Endothelial cell of umbilical vein (primary cell): ENCODE measurements at regions not wholly inside any gene's neighbourhood (a gene's known extent, or its start where the extent isn't known, plus 50 kb on each side); places are given as distances from the start of the nearest gene placed in this dataset.

ENCODE experiments used
- BruUV-seq: library from RNA; stranded (reverse); fragments of 400-500 nt; replicated peaks from 2 replicates; lab custom pipeline; 2021; lab: Mats Ljungman, UMichigan
- CTCF ChIA-PET: fragments of 300-600, 350-600 bp; sonication (Branson Sonifier 250); formaldehyde crosslinking; loops from one replicate; lab custom pipeline; 2021; ENCODE audit warnings: antibody characterized with exemption, inconsistent platforms; lab: Charles Lee
- POLR2A ChIA-PET: fragments of 300-600, 350-600 bp; sonication (Branson Sonifier 250); formaldehyde crosslinking; loops from one replicate; lab custom pipeline; 2021; ENCODE audit warnings: antibody characterized with exemption, inconsistent platforms; lab: Charles Lee
- DNase-seq: peaks from one replicate; pipeline ENCODE4 v3.0.0-alpha.2; 2011; ENCODE audit warnings: low read depth, low spot score
- FAIRE-seq: peaks from 2 replicates; lab custom pipeline; 2011; peaks lifted over from hg19 to GRCh38; lab: Jason Lieb, UNC
- H2AFZ ChIP-seq: 2 replicates; pipeline ENCODE4 v1.6.0; 2012; ENCODE audit warnings: low read depth, low read length, control low read depth, inconsistent platforms
- H3K27ac ChIP-seq: 2 replicates; pipeline ENCODE4 v1.5.1; 2011; ENCODE audit warnings: low read depth, mild to moderate bottlenecking, control low read depth, low read length, moderate library complexity; ENCODE audit not compliant: insufficient read depth
- H3K27me3 ChIP-seq, 2 experiments: 2 replicates each; pipeline versions ENCODE4 v1.6.0 to v1.6.1; 2011; ENCODE audit warnings: low read length in 2 of 2, mixed read lengths in 1 of 2; ENCODE audit not compliant: control insufficient read depth in 2 of 2, insufficient read depth in 2 of 2
- H3K36me3 ChIP-seq, 2 experiments: 2 replicates in 1 of 2; 3 replicates in 1 of 2; pipeline ENCODE4 v1.5.1; 2011; ENCODE audit warnings: low read length in 2 of 2, mild to moderate bottlenecking in 1 of 2, moderate library complexity in 1 of 2; ENCODE audit not compliant: control insufficient read depth in 2 of 2, insufficient read depth in 2 of 2; ENCODE audit errors: extremely low read depth in 1 of 2
- H3K4me1 ChIP-seq: 3 replicates; pipeline ENCODE4 v1.5.1; 2011; ENCODE audit warnings: mild to moderate bottlenecking, low read length; ENCODE audit not compliant: control insufficient read depth, insufficient read depth; ENCODE audit errors: extremely low read depth
- H3K4me2 ChIP-seq: 2 replicates; pipeline ENCODE4 v1.6.1; 2011; ENCODE audit warnings: low read length, control low read depth, mixed read lengths; ENCODE audit not compliant: insufficient read depth
- H3K4me3 ChIP-seq, 3 experiments: fragments of 200-600 bp in 1 of 3; sonication (generic), shearing (Covaris generic) in 1 of 3; replicated peaks in 1 of 3; 2 replicates each; pipeline ENCODE4 v1.5.1; 2011 to 2016; ENCODE audit warnings: control low read depth in 3 of 3, low read length in 3 of 3, mild to moderate bottlenecking in 2 of 3, inconsistent platforms in 1 of 3, low read depth in 1 of 3, moderate library complexity in 1 of 3; ENCODE audit not compliant: insufficient read depth in 1 of 3
- H3K79me2 ChIP-seq: 2 replicates; pipeline ENCODE4 v1.6.0; 2012; ENCODE audit warnings: low read length, inconsistent platforms; ENCODE audit not compliant: control insufficient read depth, insufficient read depth
- H3K9ac ChIP-seq: replicated peaks from 2 replicates; pipeline ENCODE3; 2011; ENCODE audit warnings: low read length, control low read depth; ENCODE audit not compliant: insufficient read depth; ENCODE audit errors: extremely low read depth
- H3K9me1 ChIP-seq: replicated peaks from 3 replicates; pipeline ENCODE4 v1.6.0; 2011; ENCODE audit warnings: mild to moderate bottlenecking, low read length; ENCODE audit not compliant: control insufficient read depth, insufficient read depth; ENCODE audit errors: extremely low read depth
- H3K9me3 ChIP-seq: replicated peaks from 2 replicates; pipeline ENCODE4 v1.5.1; 2012; ENCODE audit warnings: low read length, inconsistent platforms; ENCODE audit not compliant: control insufficient read depth, insufficient read depth
- H4K20me1 ChIP-seq: replicated peaks from 2 replicates; pipeline ENCODE3; 2011; ENCODE audit warnings: mild to moderate bottlenecking, low read length; ENCODE audit not compliant: control insufficient read depth, insufficient read depth; ENCODE audit errors: extremely low read depth
- CTCF ChIP-seq, 2 donors: IDR thresholded peaks; 1 replicate in 1 of 2; 2 replicates in 1 of 2; pipeline ENCODE4 v1.5.1; 2011; ENCODE audit warnings: low read length in 2 of 2, mild to moderate bottlenecking in 2 of 2, moderate library complexity in 2 of 2, control low read depth in 1 of 2, inconsistent platforms in 1 of 2, low read depth in 1 of 2; ENCODE audit not compliant: insufficient read depth in 1 of 2; ENCODE audit errors: extremely low read depth in 1 of 2
- EZH2 ChIP-seq: IDR thresholded peaks from 2 replicates; pipeline ENCODE4 v1.6.1; 2012; ENCODE audit warnings: borderline replicate concordance, low read depth, mild to moderate bottlenecking, moderate library complexity, low read length, inconsistent platforms; ENCODE audit not compliant: severe bottlenecking
- FOS ChIP-seq: IDR thresholded peaks from 2 replicates; pipeline ENCODE4 v1.6.1; 2011; ENCODE audit warnings: mild to moderate bottlenecking, low read length, moderate library complexity, borderline replicate concordance; ENCODE audit not compliant: insufficient read depth
- GATA2 ChIP-seq: IDR thresholded peaks from 2 replicates; pipeline ENCODE4 v1.7.0; 2011; ENCODE audit warnings: low read depth, mild to moderate bottlenecking, moderate library complexity, mixed read lengths, low read length; ENCODE audit not compliant: insufficient read length, insufficient read depth
- JUN ChIP-seq: IDR thresholded peaks from 2 replicates; pipeline ENCODE4 v1.6.1; 2011; ENCODE audit warnings: borderline replicate concordance, low read depth; ENCODE audit not compliant: insufficient read length, insufficient read depth
- MAX ChIP-seq: IDR thresholded peaks from 2 replicates; pipeline ENCODE4 v1.6.1; 2011; ENCODE audit not compliant: insufficient read depth, insufficient read length
- MYC ChIP-seq: IDR thresholded peaks from one replicate; pipeline ENCODE4 v1.6.1; 2011; ENCODE audit warnings: mild to moderate bottlenecking, low read depth, low read length
- POLR2A ChIP-seq: IDR thresholded peaks from 2 replicates; pipeline ENCODE4 v1.6.1; 2012; ENCODE audit warnings: low read depth, mild to moderate bottlenecking, control low read depth, low read length
- POLR2AphosphoS5 ChIP-seq: IDR thresholded peaks from 2 replicates; pipeline ENCODE4 v1.6.1; 2012; ENCODE audit warnings: low read depth, mild to moderate bottlenecking, control low read depth, low read length, moderate library complexity; ENCODE audit not compliant: insufficient read depth
- dilution Hi-C: fragments of 300-500 bp; cut with MboI; formaldehyde crosslinking; loops from one replicate; pipeline ENCODE4 v1.15.0; 2019; ENCODE audit warnings: low sequenced_read_pairs; ENCODE audit not compliant: extremely low pct_ligation_motif_present
- intact Hi-C: fragments of 100-400 bp; cut with micrococcal nuclease; formaldehyde crosslinking; loops from one replicate; pipeline ENCODE4 v1.10.0; 2022

DNA sequence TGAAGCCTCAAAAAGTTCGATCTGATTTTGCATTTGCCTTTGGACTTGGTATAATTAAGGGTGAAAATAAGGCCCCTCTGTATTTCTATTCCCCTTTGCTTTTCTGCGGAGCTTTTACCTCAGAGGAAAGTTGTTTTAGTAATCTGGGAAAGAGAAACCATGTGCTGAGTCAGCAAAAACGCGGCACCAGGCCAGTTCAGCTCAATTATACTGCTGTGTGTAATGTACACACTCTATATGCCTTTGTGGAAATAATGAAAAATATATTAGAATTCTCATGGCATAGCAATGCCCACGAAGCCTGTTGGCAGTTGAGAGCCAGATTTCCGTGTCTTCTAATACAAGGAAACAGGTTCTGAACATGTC is 161.9 kb upstream of the SIX2 start:
- no peak for TF ChIP-seq MAX
- no peak for TF ChIP-seq POLR2AphosphoS5
- TF ChIP-seq MYC = no peak
- TF ChIP-seq POLR2A = no peak
- no peak for TF ChIP-seq JUN
- TF ChIP-seq EZH2 = no peak
- TF ChIP-seq GATA2 = no peak
- no peak for TF ChIP-seq CTCF (IDR thresholded peaks at IDR 0.05; ENCODE audit: extremely low read depth in 1 of 2, insufficient read depth in 1 of 2, low read depth in 1 of 2, low read length in 2 of 2)
- TF ChIP-seq FOS = no peak
- DNase-seq = no peak
- H3K9me1 ChIP-seq = no peaks in the 10 kb centered on the region
- H3K9ac ChIP-seq = no peak overlapping the region
- no peaks in the 10 kb centered on the region for H4K20me1 ChIP-seq
- ChIA-PET CTCF (interaction anchor here (0.6 kb wide), 1 partner anchor 10 kb away, joined by 5 read pairs; no protein-coding TSS in a partner anchor), POLR2A (no interaction called here)
- peaks cover 9% of the 10 kb centered on the region for H3K4me1 ChIP-seq
- intact Hi-C loops (loop anchor here (5.0 kb wide), 1 partner anchor 121 kb away; no protein-coding TSS in a partner anchor), dilution Hi-C loops (no loop called here)
- H3K27me3 ChIP-seq = peaks cover 5 to 13% of the 10 kb centered on the region in 2 experiments
- no peak overlapping the region for H2AFZ ChIP-seq
- H3K79me2 ChIP-seq = no peaks in the 10 kb centered on the region
- H3K4me2 ChIP-seq = no peak overlapping the region
- no TSS peak for BruUV-seq
- no peak overlapping the region for H3K27ac ChIP-seq
- H3K36me3 ChIP-seq = no peaks in the 10 kb centered on the region
- no peak for FAIRE-seq
- H3K4me3 ChIP-seq = no peak overlapping the region
- no peaks in the 10 kb centered on the region for H3K9me3 ChIP-seq
